ENCODE measurements at regions not wholly inside any gene's neighbourhood (a gene's known extent, or its start where the extent isn't known, plus 50 kb on each side); places are given as distances from the start of the nearest gene placed in this dataset.
"Not testable (repeated sequence)": the region's sequence is repeated elsewhere in the genome, so short reads cannot be mapped to it uniquely, and the experiment has no call there.

DNA sequence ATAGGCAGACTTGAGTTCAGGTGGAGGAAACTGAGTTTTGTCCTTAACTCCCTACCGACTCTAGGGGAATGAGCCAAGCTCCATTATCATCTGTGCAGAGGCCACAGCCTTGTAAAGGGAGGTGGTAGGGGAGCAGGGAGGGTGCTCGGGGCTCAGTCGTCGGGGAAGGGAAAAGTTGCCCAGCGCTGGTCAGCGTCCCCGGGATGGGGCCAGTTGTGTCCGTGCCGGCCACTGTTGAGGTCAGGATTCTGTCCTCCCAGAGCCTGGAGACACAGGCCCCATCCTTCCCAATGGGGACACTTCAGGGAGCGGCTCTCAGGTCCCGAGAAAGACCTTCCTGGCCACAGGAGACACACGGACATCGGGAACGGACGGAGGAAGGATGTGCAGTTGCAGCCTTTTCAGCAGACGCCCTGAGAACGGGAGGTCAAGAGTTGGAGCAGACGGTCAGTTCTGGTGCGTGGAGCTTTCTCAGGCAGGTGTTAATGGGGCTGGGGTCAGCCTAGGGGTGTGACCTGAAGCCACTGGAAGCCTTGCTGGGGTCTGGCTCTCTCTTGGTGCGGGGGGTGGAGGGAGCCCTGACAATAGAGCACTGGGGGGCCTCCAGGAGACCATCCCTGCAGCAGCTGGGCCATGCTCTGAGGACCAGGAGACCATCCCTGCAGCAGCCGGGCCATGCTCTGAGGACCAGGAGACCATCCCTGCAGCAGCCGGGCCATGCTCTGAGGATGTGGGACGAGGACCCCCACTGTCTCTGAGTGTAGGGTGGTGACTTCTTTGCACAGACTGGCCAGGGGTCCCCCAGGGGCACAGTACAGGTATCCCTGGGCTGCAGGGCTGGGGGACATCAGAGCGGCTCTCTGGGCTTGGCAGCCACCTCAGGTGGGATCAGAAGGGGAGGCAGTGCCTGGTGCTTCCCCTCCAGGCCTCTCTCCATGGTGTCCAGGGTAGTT lies 394.7 kb downstream of the TMEM121 start:
- H3K27ac Mint-ChIP-seq, DNase-seq, ATAC-seq, H3K4me3 Mint-ChIP-seq, H3K4me1 Mint-ChIP-seq: not testable (repeated sequence)
- peaks cover 0 to 26% of the 10 kb centered on the region in 2 donors for H3K9me3 Mint-ChIP-seq
- peaks cover 20% of the 10 kb centered on the region for H3K27me3 Mint-ChIP-seq

DNA sequence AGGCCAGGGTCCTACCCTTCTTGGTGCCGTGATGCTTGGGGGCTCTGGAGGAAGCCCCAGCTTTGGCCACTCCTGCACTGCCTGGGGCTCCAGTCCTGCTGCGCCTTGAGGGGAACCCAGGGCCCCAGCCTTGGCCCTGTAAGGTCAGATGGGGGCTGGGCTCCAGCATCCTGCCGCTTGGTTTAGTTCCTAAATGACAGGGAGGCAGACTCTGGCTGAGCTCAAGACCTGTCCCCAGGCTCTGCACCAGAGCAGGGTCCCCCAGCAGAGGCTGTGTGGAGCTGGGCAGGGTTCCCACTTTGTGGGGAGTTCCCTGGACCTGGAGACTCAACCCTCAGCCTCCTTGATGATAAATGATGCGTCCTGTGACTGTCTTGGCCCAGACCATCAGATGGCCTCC lies 395.4 kb downstream of the TMEM121 start:
- H3K4me1 Mint-ChIP-seq, H3K4me3 Mint-ChIP-seq, ATAC-seq, DNase-seq: not testable (repeated sequence)
- H3K27ac Mint-ChIP-seq = peak overlapping the region in 1 of 2 donors; percentile 34
- H3K27me3 Mint-ChIP-seq = peaks cover 13% of the 10 kb centered on the region
- H3K9me3 Mint-ChIP-seq = peaks cover 0 to 19% of the 10 kb centered on the region in 2 donors

DNA sequence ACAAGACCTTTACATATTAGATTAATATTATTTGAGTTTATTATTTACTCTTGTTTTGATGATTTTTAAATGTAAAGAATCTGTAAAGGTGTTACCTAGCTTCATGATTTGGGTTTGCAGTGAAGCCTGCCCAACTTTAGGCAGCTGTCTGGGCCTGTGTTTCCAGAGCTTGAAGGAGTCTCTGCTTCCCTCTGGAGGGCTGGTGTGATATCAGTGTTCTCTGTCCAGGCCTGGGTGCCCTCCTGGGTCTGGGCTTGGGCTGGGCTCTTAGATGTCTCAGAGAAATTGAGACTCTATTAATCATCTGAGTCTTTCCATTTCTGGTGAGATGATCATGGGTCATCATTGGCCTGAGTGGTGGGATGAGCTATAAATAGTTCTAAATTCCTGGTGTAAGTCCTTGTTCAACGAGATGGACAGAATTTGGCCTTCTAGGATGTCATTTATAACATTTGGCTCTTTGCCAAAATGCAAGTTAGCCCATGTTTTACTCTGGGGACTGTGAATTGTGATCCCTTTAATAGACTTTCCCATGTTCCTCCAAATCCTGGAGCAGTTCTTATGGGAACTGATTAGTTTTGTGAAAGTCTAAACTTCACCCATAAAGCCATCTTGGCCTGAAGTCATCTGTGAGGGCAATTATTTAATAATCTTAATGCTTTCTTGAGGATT lies 397.3 kb downstream of the TMEM121 start:
- ATAC-seq, H3K27ac Mint-ChIP-seq, DNase-seq, H3K4me1 Mint-ChIP-seq, H3K4me3 Mint-ChIP-seq: not testable (repeated sequence)
- Mint-ChIP-seq H3K9me3 (peaks cover 0 to 17% of the 10 kb centered on the region in 2 donors), H3K27me3 (peaks cover 13% of the 10 kb centered on the region)

DNA sequence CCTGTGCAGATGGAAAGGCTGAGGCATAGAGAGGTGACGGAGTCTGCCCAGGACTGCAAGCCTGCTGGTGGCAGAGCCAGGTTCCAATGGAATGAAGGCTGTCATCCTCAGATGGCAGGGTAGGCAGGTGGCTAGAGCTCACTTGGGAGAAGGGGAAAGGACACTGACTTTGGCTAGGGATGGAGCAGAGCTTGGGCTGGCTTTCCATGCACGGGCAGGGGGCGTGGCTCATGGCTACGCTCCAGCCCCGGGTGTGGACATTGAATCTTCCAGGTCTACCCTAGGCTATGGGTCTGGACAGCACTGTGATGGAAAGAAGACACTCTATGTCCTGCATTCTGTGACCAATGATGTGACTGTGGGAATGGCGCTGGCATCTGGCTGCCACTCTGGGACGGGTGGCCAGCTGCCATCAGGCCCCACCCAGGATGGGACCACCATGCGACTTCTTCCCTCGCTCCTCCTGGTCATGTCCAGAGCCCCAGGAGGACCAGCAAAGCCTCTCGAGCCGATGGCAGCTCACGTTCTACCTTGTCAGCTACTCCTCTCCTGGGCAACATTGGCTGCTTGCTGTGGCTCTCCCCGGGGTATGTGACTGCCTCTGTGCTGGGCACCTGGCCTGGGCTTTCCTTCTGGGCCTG lies 398.7 kb downstream of the TMEM121 start:
- peaks cover 25% of the 10 kb centered on the region for H3K27me3 Mint-ChIP-seq
- H3K9me3 Mint-ChIP-seq = peaks cover 0 to 17% of the 10 kb centered on the region in 2 donors
- DNase-seq = no peak
- no peak overlapping the region for H3K27ac Mint-ChIP-seq
- peaks cover 5% of the 10 kb centered on the region for H3K4me1 Mint-ChIP-seq
- no peak for ATAC-seq
- H3K4me3 Mint-ChIP-seq = no peak overlapping the region

DNA sequence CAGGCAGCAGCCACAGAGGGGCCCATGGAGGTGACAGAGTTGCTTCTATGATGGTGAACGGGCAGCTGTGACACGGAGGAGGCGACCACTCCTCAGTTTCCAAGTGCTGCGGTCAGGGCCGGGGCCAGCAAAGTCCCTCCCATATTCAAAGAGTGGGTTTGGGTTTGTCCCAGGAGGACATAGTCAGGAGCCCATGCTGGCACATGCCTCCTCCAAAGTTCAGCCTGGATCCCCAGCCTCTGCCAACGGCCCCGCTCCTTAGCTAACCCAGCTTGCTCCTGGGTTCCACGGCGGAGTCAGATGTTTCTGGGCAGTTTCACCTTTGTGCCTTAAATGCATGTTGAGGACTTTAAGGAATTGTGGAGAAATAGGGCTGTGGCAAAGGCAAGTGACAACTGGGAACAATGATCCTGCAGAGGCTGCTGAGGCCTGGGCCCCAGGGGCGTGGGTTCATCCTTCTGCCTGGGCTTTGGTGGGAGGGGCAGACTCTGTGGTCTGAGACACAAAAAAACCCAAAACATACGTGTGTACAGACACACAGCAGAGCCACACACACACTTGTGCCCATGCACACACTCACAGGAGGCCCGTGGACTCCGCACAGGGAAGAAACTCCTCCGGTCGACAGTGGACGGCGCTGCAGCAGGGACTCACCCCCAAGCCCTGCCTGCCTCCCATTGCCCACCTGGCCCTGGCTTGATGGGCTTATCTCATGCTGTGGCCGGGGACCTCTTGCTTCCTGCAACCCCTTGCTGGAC lies 399.4 kb downstream of the TMEM121 start:
- H3K9me3 Mint-ChIP-seq = peaks cover 0 to 17% of the 10 kb centered on the region in 2 donors
- no peak for DNase-seq
- no peak overlapping the region for H3K27ac Mint-ChIP-seq
- H3K27me3 Mint-ChIP-seq = peaks cover 33% of the 10 kb centered on the region
- no peak overlapping the region for H3K4me3 Mint-ChIP-seq
- peaks cover 5% of the 10 kb centered on the region for H3K4me1 Mint-ChIP-seq
- ATAC-seq = no peak

DNA sequence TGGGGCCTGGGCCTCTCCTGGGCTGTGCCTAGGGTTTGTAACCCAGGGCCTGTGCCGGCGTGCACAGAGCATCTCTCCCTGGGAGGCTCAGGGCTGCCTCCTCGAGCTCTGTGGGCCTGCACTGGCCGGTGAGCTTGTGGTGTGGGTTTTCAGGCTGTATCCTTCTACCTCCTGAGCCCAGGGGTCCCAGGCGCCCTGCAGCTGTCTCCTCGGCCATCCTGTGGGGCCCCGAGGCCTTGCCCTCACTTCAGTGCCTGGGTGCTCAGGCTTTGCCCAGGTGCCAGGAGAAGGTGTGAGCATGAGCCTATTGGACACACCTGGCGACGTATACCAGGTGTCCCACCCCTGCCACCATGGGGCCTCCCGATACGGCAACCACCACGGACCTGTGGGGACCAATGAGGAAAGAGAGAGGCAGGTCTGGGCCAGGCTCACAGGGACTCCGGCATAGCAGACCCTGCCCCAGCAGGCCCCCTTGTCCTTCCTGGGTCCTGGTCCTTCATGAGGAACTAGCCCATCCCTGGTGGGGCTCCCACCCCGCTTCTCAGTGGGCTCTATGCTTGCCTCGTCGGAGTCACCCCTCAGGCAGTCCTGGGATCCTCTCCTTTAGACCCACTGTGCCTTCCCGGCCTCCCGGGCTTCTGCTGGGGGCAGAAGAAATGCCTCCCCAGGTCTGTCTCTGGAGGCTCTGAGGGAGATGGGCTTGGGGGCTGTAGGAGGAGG lies 400.2 kb downstream of the TMEM121 start:
- H3K4me1 Mint-ChIP-seq = peaks cover 5% of the 10 kb centered on the region
- no peak overlapping the region for H3K4me3 Mint-ChIP-seq
- DNase-seq (no peak), ATAC-seq (no peak)
- H3K27ac Mint-ChIP-seq = no peak overlapping the region
- H3K27me3 Mint-ChIP-seq = peaks cover 38% of the 10 kb centered on the region
- peaks cover 0 to 17% of the 10 kb centered on the region in 2 donors for H3K9me3 Mint-ChIP-seq

DNA sequence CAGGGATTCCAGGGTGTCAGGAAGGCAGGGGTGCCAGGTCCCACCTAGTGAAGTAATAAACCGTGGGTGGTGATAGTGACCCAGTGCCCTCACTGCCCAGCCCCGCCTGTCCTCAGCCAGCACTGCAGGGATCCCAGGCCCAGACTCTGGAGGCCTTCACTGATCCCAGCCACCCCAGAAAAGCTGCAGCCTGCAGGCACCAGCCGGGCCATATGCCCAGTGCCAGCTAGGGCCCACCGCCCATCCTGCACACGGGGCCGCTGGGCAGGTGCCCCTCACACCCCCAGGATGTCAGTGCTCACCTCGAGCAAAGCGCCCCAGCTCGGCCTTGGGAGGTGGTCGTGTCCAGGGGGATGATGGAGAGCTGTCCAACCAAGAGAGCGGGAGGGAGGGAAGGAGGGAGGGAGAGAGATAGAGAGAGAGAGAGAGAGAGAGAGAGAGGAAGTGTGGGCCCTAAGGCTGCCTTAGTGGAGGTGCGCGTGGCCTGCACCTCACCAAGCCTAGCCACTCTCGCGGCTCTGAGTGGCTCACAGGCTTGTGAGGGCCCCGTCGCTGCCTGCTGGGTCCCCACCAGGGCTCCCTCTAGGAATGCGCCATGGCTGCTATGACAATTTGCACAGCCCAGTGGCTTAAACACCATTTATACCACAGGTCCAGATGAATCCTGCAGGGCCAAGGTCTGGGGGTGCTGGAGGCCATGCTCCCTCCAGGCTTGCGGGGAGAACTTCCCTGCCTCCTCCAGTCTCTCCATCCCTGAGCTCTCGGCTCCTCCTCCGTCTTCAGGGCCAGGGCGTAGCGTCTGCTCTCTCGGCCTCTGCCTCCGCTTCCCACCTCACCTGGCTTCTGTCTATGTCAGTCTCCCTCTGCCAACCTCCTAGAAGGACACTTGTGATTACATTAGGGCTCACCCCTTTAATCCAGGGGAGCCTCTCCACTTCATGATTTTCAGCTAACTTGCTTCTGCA lies 401.0 kb downstream of the TMEM121 start:
- ATAC-seq (no peak), DNase-seq (no peak)
- H3K4me3 Mint-ChIP-seq = no peak overlapping the region

DNA sequence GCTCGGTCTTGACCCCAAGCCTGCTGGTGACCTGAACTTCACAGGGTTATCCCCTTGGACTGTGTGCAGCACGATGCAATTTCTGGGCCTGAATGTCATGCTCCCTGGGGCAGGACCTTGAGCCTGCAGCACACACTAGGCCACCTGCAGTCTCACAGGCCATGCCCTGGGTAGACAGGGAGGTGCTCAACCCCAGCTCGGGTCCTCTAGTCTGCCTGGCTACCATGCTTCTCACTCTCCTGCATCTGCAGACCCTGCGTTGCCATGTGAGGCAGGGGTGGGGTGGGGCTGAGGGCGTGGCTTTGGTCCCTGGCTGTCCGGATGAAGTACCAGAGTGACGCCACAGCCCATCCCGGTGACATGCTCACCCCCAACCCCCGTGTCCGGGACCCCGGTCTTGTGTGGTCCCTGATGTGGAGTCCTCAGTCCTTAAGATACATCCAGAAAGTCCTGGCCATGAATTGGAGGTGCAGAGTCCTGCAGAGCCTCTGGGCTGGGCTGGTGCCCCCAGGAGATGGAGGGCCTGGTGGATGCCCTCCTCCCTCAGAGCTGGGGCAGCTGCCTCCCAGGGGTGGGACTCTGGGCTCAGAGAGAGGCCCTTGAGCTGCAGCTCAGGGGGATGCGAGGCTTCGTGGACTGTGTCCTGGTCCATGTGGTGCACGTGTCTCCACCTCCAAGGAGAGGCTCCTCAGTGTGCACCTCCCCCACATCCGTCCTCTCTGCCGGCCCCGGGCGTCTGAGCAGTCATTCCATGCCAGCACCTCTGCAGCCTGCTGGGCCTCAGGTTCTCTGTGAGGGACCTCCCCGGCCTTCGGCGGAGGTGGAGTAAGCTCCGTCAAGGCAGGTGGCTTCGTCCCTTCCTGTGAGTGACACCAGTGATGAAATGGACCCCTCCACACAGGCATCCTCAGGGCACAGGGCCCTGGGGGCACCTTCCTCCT lies 402.1 kb downstream of the TMEM121 start:
- not testable (repeated sequence) for ATAC-seq, H3K27ac Mint-ChIP-seq, H3K9me3 Mint-ChIP-seq, DNase-seq, H3K4me1 Mint-ChIP-seq, H3K4me3 Mint-ChIP-seq
- peaks cover 51% of the 10 kb centered on the region for H3K27me3 Mint-ChIP-seq

More for the DNA sequence above, 401.0 kb downstream of the TMEM121 start:
- peaks cover 5% of the 10 kb centered on the region for H3K4me1 Mint-ChIP-seq
- peak overlapping the region in 1 of 2 donors; percentile 31 for H3K27ac Mint-ChIP-seq
- H3K9me3 Mint-ChIP-seq = peaks cover 0 to 12% of the 10 kb centered on the region in 2 donors
- peaks cover 45% of the 10 kb centered on the region for H3K27me3 Mint-ChIP-seq

DNA sequence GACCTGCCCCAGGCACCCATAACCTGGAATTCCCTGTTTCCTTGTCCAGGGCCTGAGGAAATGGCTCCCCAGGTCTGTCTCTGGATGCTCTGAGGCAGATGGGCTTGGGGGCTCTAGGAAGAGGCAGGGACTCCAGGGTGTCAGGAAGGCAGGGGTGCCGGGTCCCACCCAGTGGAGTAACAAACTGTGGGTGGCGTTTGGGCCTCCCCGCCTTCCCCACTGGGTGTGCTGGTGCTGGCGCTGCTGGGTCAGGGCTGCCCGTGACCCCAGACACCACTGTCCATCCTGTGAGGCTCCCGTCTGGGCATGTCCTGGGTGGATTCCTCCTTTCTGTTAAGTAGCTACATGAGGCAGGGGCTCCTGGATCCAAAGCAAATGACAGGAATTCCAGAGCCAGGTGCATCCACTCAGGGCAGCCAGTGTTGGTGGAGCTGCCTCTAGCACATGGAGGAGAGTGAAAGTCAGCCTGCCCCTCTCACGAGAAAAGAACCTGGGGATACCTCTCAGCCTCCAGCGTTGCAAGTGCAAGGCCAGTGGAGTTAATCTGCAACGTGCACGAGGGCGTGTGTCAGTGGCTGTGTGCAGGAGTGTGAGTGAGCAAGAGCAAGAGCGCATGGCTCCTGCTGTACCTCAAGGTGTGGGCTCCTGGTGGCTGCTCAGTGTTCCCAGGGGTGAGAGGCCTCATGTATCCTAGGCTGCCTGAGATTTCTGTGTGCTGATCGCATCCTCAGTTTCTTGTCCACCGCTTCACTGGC lies 403.1 kb downstream of the TMEM121 start:
- peaks cover 61% of the 10 kb centered on the region for H3K27me3 Mint-ChIP-seq
- peaks cover 0 to under 1% of the 10 kb centered on the region in 2 donors for H3K9me3 Mint-ChIP-seq
- no peak overlapping the region for H3K4me3 Mint-ChIP-seq
- ATAC-seq (no peak), DNase-seq (no peak)
- H3K27ac Mint-ChIP-seq = peak overlapping the region in 1 of 2 donors; percentile 54
- H3K4me1 Mint-ChIP-seq = peaks cover 5% of the 10 kb centered on the region

DNA sequence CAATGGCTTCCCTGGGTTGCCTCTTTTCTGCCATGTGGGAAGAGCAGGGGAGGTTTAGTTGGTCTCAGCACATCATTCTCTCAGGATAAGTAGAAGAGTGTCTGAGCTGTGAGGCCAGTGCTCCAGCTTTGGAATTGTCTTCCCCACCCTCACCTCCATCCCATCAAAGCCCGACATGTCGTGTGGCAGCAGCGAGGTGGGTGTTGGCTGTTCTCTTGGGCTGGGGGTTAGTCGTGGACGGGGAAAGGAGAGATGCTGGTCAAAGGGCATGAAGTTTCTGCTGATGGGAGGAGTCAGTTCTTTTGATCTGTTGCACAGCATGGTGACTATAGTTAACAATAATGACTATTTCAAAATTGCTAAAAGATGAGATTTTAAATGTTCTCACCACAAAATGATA lies 404.2 kb downstream of the TMEM121 start:
- no peak overlapping the region for H3K4me3 Mint-ChIP-seq
- H3K27ac Mint-ChIP-seq = no peak overlapping the region
- peaks cover 0 to 5% of the 10 kb centered on the region in 2 donors for H3K9me3 Mint-ChIP-seq
- DNase-seq (no peak), ATAC-seq (no peak)
- H3K27me3 Mint-ChIP-seq = peaks cover 62% of the 10 kb centered on the region
- H3K4me1 Mint-ChIP-seq = peaks cover 5% of the 10 kb centered on the region

DNA sequence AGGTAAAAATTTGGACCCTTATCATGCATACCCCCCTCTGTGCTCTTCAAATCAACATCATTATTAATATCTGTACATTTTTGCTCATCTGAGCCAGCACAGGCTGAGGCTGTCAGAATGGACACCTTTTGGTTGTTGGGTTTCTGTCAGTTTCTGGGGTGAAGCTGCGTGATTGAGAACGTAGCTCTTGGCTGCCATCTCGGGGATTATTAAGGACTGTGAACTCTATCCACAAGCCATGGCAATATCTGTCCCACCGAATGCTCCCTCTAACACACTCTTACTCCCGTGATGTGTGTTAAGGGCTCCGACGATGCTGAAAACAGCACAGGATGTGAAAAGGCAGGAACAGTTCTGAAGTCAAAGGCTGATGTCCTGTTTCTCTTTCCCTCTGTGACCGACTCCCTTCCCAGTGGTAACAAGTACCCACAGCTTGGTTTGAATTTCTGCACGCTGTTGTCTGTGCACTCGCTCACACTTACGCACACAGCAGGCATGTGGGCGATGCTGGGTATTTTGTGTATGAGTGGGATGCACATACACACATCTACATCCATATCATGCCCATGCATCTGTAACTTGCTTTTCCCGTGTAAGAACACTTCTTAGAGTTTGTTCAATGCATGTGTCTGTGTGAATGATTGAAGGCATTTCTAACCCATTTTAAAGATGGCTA lies 405.6 kb downstream of the TMEM121 start:
- ATAC-seq (peak; percentile 33), DNase-seq (no peak)
- H3K27me3 Mint-ChIP-seq = peaks cover 62% of the 10 kb centered on the region
- peaks cover 5% of the 10 kb centered on the region for H3K4me1 Mint-ChIP-seq
- peaks cover 0 to 7% of the 10 kb centered on the region in 2 donors for H3K9me3 Mint-ChIP-seq
- no peak overlapping the region for H3K27ac Mint-ChIP-seq
- H3K4me3 Mint-ChIP-seq = no peak overlapping the region

DNA sequence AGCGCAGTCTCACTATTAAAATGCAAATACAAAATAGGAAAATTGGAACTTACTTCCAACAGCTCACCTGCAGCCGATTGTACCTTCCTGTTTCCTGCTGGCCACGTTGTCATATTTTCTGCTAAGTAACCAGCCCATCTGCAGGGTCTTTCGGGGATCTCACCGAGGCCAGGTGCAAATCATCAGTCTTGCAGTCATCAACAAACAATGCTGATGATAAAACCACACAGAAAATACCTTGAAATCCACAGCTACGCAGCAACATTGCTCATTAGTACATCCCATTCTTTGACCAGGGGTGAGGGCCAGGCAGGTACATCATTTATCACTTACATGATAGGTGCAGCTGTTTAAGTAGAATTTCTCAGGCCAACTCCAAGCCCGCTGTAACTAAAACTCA lies 406.9 kb downstream of the TMEM121 start:
- Mint-ChIP-seq H3K27me3 (peaks cover 53% of the 10 kb centered on the region), H3K9me3 (peaks cover 0 to 12% of the 10 kb centered on the region in 2 donors), H3K4me1 (peaks cover 5% of the 10 kb centered on the region), H3K27ac (peak overlapping the region in 1 of 2 donors; percentile 33), H3K4me3 (no peak overlapping the region)
- ATAC-seq = no peak
- DNase-seq = no peak

Data from stimulated activated naive CD8-positive, alpha-beta T cell treated with anti-CD3 and anti-CD28 coated beads, Interleukin-15, amount 100 ng/mL, for 72 hours (primary cell).